Mononuclear cell (primary cell): ENCODE measurements at regions not wholly inside any gene's neighbourhood (a gene's known extent, or its start where the extent isn't known, plus 50 kb on each side); places are given as distances from the start of the nearest gene placed in this dataset.
"Not testable (repeated sequence)": the region's sequence is repeated elsewhere in the genome, so short reads cannot be mapped to it uniquely, and the experiment has no call there.

ENCODE experiments used
- H3K27me3 ChIP-seq: 2 replicates; pipeline ENCODE4 v1.6.0; 2011; ENCODE audit warnings: low read length, control low read depth; ENCODE audit not compliant: insufficient read depth
- H3K4me1 ChIP-seq: 2 replicates; pipeline ENCODE4 v1.5.1; 2011; ENCODE audit warnings: mild to moderate bottlenecking, low read length, control low read depth; ENCODE audit not compliant: insufficient read depth
- H3K4me3 ChIP-seq: 2 replicates; pipeline ENCODE4 v1.5.1; 2011; ENCODE audit warnings: mild to moderate bottlenecking, low read length, moderate library complexity
- H3K9me3 ChIP-seq: 2 replicates; pipeline ENCODE4 v1.5.1; 2011; ENCODE audit warnings: low read depth, mild to moderate bottlenecking, control low read depth, low read length

DNA sequence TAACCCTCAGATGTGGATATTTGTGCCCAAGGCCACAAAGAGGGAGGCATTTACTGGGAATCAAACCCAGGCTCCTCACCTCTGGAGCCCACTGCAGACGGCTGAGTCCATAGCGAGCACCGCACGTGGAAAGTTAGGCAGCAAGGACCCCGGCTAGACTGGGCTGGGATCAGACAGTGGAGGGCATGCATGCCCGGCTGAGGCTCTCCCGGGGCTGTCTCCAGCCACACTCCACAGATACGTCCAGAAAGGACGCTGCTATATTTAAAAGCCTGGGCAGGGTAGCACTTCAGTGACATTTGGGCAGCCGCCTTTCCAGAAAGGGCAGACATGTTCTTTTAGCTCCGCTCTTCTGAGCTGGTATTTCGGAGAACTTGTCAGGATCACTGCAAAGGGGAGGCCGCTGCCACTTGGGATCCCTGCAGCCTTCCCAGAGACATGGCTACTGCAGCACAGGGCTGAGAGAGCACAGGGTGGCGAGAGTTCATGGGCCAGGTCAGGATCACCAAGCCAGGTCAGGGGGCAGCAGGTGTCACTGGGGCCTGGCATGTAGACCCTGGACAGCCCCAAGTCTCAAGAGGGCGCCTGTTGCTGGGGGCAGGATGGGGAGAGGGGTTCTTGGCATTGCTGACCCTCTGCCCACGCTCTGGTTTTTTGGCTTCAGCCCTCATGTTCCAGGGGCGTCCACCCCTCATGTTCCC lies 121.7 kb downstream of the PHETA1 start:
- Histone ChIP-seq H3K4me1 (peaks cover 11% of the 10 kb centered on the region), H3K4me3 (no peak overlapping the region), H3K27me3 (no peaks in the 10 kb centered on the region), H3K9me3 (no peaks in the 10 kb centered on the region)

DNA sequence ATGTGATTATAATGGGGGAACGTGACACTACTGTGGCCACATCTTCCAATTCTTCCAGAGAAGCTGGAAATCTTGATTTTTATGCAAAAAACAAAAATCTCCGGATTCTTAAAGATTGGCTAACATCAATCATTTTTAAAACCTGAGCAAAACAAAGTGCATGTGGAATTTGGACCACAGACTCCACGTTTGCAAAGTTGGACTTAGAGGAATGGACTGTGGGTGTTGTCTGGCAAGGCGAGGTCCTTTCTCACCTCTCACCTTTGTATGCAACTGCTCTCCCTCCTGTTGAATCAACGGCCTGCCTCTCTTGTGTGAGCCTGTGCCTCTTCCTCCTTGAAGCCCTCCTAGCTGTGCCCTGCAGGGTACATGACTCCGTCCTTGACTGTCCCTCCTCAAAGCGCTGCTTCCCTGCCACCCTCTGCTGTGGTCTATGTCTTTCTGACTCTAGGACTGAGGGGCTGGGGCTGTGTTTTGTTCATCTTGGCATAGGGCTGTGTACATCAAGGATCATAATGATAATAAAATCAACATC lies 122.4 kb downstream of the PHETA1 start:
- Histone ChIP-seq H3K4me3 (no peak overlapping the region), H3K27me3 (no peaks in the 10 kb centered on the region), H3K9me3 (no peaks in the 10 kb centered on the region), H3K4me1 (peaks cover 11% of the 10 kb centered on the region)

DNA sequence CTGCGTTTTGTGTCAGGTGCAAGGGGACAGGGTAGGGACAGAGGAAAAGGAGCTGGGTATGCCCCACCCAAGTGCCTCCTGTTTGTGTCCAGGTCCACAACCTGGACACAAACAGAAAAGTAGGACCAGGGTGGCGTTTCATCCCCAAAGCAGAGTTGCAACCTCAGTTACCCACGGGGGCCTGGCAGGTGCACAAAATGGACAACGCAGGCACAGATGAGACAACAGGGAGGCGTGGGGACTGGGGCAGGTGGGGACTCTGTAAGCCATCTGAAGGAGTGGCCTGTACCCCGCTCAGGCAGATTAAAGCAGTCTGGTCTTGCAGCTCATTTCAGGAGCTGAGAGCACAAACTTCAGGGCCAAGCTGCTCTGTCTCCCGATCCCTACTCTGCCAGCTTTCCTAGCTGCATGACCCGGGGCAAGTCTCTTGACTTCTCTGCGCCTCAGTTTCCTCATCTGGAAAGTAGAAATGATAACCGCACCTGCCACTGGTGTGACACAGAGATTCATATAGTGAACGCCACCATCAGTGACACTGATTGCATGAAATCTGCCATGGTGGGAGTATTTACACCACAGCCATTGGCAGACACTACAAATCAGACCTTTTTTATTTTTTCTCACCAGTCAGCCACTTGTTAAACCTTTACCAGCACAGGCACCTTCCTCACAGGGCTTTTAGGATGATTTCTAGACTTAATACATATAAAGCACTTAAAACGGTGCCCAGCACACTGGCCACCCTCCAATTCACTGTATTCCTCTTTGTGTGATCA lies 123.0 kb downstream of the PHETA1 start:
- Histone ChIP-seq H3K27me3 (no peaks in the 10 kb centered on the region), H3K4me3 (no peak overlapping the region), H3K4me1 (peaks cover 11% of the 10 kb centered on the region), H3K9me3 (no peaks in the 10 kb centered on the region)

DNA sequence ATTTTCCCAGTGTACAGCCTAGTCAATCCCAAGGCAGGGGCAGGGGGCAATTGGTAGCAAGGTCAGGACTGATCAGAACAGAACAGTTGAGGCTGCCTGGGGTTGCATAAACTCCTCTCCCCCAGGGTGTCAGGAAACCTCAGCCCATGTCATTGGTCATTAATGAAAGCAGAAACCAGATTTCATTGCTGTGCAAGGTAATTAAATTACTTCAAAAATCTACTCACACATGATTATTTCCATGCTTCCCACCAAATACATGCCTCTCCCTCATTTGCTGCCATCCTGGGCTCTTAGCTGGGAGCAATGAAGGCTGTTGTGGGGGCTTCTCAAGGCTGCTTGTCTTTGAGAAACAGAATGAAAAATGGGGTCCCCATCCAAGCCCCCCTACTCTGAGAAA lies 124.2 kb downstream of the PHETA1 start:
- Histone ChIP-seq H3K27me3 (no peaks in the 10 kb centered on the region), H3K4me1 (peaks cover 11% of the 10 kb centered on the region), H3K9me3 (no peaks in the 10 kb centered on the region), H3K4me3 (no peak overlapping the region)

DNA sequence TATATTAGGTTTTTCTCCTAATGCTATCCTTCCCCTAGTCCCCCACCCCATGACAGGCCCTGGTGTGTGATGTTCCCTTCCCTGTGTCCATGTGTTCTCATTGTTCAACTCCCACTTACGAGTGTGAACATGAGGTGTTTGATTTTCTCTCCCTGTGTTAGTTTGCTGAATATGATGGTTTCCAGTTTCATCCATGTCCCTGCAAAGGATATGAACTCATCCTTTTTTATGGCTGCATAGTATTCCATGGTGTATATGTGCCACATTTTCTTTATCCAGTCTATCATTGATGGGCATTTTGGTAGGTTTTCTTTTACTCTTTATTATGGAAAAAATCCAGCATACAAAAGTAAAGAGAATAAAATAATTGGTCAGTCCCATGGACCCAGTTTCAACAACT lies 126.1 kb downstream of the PHETA1 start:
- H3K27me3 ChIP-seq, H3K9me3 ChIP-seq, H3K4me1 ChIP-seq, H3K4me3 ChIP-seq: not testable (repeated sequence)

DNA sequence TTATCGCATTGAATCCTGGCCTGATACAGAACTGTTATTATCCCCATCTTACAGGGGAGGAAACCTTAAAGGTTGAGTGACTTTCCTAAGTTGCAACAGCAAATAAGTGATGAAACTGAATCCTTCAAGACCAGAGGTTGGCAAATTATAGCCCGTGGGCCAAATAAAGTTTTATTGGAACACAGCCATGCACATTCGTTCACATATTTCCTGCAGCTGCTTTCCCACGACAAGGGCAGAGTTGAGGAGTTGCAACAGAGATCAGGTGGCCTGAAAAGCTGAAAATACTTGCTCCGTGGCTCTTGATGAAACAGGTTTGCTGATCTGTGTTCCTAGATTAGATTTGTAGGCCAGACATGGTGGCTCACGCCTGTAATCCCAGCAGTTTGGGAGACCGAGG lies 126.7 kb downstream of the PHETA1 start:
- Histone ChIP-seq H3K4me3 (no peak overlapping the region), H3K4me1 (no peaks in the 10 kb centered on the region), H3K9me3 (no peaks in the 10 kb centered on the region), H3K27me3 (no peaks in the 10 kb centered on the region)

DNA sequence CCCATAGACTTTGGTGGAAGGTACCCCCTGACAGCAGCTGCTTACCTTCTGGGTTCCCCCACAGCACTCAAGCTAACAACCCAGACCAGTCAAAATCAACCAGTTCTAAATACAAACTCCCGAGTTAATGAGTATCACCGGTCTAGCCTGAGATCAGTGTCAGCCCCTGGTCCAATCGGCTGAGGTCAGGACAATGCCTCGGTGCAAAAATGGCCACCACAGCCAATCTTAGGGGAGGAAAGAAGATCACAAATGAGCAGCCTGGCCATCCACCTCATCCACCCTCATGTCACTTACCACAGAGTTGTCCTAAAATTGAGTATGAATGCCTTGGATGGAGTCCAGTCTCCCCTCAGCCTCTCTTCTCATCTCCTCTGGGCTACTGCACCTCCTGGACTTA lies 128.5 kb downstream of the PHETA1 start:
- Histone ChIP-seq H3K4me1 (no peaks in the 10 kb centered on the region), H3K27me3 (no peaks in the 10 kb centered on the region), H3K4me3 (no peak overlapping the region), H3K9me3 (no peaks in the 10 kb centered on the region)

DNA sequence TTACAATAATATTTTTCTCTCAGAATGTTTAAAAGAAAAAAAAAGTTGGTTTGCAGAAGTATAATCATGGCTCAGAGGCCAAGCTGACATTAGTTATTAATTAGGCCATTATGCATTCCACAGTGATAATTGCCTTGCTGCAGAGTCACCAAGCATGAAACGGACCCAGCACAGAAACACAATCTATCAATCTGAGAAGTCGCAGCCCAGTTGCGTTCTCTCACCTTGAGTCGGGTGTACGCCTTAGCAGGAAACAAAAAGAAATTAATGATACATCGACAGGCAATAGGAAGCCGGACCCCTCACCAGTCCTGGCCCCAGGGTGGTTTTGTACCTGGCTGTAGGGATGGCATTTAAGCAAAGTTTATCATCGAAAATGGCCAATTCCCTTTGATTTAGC lies 129.7 kb downstream of the PHETA1 start:
- H3K4me3 ChIP-seq, result no peak overlapping the region
- H3K27me3 ChIP-seq, result no peaks in the 10 kb centered on the region
- no peaks in the 10 kb centered on the region for H3K4me1 ChIP-seq
- no peaks in the 10 kb centered on the region for H3K9me3 ChIP-seq

DNA sequence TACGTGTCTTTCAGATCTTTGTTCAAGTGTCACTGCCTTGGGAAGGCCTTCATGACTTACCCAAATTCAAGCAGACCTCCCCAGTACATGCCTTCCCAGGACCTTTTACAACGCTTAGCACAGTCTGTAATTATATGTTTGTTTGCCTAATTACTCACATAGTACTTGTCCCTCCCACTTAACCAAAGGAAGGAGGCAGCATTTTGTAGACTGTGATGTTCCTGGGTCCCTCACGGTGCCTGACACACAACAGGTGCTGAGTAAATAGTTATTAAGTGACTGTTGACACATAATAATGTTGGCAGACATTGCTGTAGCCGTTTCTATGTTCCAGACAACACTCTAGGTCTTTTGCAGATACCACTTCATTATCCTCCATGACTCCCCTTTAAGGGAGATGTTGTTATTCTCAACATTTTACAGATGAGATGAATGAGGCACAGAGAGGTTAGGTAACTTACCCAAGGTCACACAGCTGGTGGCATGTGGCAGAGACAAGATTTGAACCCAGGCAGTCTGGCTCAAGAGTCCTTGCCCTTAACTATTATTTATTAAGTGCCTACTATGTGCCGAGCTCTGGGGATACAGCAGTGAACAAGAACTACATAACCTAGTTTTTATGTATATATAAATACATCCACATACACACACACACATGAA lies 130.7 kb downstream of the PHETA1 start:
- H3K27me3 ChIP-seq, result no peaks in the 10 kb centered on the region
- no peaks in the 10 kb centered on the region for H3K9me3 ChIP-seq
- H3K4me1 ChIP-seq, result no peaks in the 10 kb centered on the region
- H3K4me3 ChIP-seq, result no peak overlapping the region

DNA sequence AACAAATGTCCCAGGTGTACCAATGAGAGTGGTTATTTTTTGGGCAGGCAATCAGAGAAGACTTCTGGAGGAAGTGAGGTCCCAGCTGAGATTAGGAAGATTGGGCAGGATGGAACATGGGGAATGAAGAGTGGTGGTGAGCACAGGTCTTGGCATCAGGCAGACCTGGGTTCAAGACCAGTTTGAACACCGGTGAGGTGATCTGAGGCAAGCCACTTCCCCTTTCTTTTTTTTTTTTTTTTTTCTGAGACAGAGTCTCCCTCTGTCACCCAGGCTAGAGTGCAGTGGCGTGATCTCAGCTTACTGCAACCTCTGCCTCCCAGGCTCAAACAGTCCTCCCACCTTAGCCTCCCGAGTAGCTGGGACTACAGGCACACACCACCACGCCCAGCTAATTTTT lies 134.4 kb downstream of the PHETA1 start:
- not testable (repeated sequence) for H3K9me3 ChIP-seq, H3K4me3 ChIP-seq, H3K4me1 ChIP-seq, H3K27me3 ChIP-seq

DNA sequence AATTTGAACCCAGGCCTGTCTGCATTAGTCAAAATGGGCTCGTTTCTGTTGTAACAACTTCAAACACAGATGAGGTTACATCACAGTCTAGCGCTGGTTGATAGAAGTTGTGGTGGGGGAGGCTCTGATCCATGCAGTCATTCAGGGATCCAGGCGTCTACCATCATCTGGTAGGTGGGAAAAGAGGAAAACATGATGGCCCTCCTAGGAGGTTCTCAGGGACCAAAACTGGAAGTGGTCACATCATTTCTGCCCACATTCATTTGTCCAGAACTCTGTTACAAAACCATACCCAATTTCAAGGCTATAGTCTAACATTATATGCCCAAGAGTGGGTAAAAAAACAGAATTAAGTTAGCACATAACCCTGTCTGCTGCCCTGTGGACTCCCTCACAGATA lies 135.1 kb downstream of the PHETA1 start:
- Histone ChIP-seq H3K4me3 (no peak overlapping the region), H3K9me3 (no peaks in the 10 kb centered on the region), H3K27me3 (no peaks in the 10 kb centered on the region), H3K4me1 (no peaks in the 10 kb centered on the region)

DNA sequence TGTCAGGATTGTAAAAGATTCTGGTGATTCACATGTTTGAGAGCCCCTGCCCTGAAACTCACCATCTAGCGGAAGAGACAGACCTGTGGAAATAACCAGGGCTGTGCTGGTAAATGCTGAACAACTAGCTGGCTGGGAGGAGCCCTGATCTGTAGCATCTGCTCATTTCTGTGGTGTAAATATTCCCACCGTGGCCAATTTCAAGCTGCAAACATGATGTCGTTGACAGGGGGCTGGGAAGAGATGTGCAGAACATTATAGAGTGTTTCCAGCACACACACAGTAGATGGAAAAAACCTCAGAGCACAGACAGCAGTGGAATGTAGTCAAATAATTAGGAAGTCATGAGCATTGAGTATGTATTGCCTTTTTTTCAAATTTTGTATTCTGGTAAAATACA lies 138.2 kb downstream of the PHETA1 start:
- Histone ChIP-seq H3K9me3 (no peaks in the 10 kb centered on the region), H3K4me1 (no peaks in the 10 kb centered on the region)

DNA sequence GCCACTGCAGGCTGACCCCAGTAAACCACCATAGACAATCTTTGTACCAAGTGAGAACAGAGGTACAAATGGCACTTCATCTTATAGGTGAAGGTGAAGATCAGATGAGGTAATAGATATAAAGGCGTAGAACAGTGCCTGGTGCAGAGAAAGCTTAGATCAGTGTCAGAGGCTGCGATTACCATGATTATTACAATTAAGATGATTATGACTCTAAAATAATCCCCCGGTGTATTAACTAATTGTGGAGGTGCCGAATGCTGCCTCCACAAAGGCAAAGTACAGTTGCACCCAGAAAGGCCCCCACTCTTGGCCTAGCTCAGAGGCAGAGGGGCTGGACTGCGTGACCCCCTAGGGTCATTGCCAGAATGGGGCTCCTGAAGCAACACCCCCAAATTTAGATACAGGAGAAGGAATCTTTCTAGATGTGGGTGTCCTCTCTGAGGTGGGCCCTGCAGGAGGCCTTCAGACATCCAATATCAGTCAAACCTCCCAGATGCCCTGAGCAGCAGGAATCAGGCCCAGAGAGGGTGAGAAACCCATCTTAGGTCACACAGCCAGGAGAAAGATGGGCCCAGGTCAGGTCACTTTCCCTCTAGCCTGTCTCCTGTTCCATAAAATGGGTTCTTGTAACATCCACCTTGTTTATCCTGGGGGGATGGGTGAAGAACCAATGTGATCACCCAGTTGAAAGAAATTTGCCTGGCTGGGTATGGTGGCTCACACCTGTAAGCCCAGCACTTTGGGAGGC lies 139.8 kb downstream of the PHETA1 start:
- Histone ChIP-seq H3K4me3 (no peak overlapping the region), H3K27me3 (no peaks in the 10 kb centered on the region)

More for the DNA sequence above, 138.2 kb downstream of the PHETA1 start:
- Histone ChIP-seq H3K4me3 (no peak overlapping the region), H3K27me3 (no peaks in the 10 kb centered on the region)

DNA sequence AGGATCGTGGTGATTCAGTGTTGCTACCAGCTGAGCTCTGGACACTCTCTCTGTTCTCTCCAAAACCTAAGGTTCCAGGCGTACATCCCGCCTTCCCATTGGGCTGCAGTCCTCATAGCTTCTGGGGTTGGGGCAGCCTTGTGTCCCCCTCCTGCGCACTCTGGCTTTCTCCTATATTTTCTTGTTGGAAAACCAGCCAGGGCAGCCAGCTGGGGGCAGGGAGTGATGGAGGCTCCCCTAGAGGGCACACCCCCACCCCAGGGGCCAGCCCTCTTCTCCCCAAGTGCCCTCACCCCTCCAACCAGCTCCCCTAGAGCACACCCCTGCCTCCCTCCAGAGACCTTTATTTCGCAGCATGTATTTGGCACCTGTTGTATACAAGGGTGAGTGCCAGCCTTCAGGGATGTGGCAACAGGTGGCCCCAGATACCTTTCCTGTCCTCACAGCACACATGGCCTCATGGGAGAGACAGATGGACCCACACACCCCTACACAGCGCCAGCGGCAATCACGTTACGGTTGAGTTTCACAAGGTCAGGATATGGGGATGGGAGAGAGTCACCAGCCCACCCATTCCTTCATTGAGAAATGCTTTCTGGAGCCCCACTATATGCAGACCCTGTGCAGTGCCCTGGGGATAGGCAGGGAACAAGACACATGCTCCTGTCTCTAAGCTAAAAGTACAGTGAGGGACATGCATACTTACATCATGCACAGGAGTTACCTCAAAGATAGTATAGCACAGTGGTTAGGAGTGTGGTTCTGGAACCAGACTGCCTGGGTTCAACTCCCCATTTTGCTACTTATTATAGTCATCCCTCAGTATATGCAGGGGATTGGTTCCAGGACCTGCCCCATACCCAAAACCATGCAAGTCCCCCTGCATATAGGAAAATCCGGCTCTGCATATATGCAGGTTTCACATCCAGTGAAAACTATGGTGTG lies 141.1 kb downstream of the PHETA1 start:
- Histone ChIP-seq H3K9me3 (no peaks in the 10 kb centered on the region), H3K4me1 (peaks cover 11% of the 10 kb centered on the region), H3K4me3 (no peak overlapping the region), H3K27me3 (no peaks in the 10 kb centered on the region)

More for the DNA sequence above, 139.8 kb downstream of the PHETA1 start:
- Histone ChIP-seq H3K4me1 (peaks cover 9% of the 10 kb centered on the region), H3K9me3 (no peaks in the 10 kb centered on the region)
